Liver (tissue), 8 donors: ENCODE measurements at regions not wholly inside any gene's neighbourhood (a gene's known extent, or its start where the extent isn't known, plus 50 kb on each side); places are given as distances from the start of the nearest gene placed in this dataset.

ENCODE experiments used
- DNase-seq: peaks from one replicate; pipeline ENCODE4 v3.0.0-alpha.2; 2017; ENCODE audit warnings: low spot score
- H3K27ac ChIP-seq, 2 donors: one replicate each; pipeline ENCODE4 v1.7.0; 2013; ENCODE audit warnings: inconsistent platforms in 2 of 2, low read length in 2 of 2, control low read depth in 1 of 2, low read depth in 1 of 2, mild to moderate bottlenecking in 1 of 2
- H3K27me3 ChIP-seq, 4 donors: one replicate each; pipeline versions ENCODE4 v1.6.1 to v1.7.0; 2013; ENCODE audit warnings: low read length in 3 of 4, inconsistent platforms in 1 of 4, mild to moderate bottlenecking in 1 of 4, moderate library complexity in 1 of 4; ENCODE audit not compliant: control insufficient read depth in 4 of 4, insufficient read depth in 4 of 4
- H3K36me3 ChIP-seq, 4 donors: one replicate each; pipeline versions ENCODE4 v1.6.1 to v1.7.0; 2013; ENCODE audit warnings: low read length in 3 of 4, mild to moderate bottlenecking in 3 of 4, low read depth in 1 of 4, moderate library complexity in 1 of 4; ENCODE audit not compliant: control insufficient read depth in 4 of 4, insufficient read depth in 3 of 4
- H3K4me1 ChIP-seq, 4 donors: one replicate each; pipeline versions ENCODE4 v1.6.1 to v1.7.0; 2013; ENCODE audit warnings: low read length in 3 of 4, mild to moderate bottlenecking in 3 of 4, moderate library complexity in 1 of 4; ENCODE audit not compliant: control insufficient read depth in 4 of 4, insufficient read depth in 4 of 4
- H3K4me3 ChIP-seq, 3 donors: one replicate each; pipeline versions ENCODE4 v1.6.1 to v1.7.0; 2013; ENCODE audit warnings: low read length in 3 of 3, control low read depth in 1 of 3, low read depth in 1 of 3, mild to moderate bottlenecking in 1 of 3
- H3K9ac ChIP-seq, 2 donors: one replicate each; pipeline ENCODE4 v1.7.0; 2013; ENCODE audit warnings: low read length in 2 of 2, mild to moderate bottlenecking in 2 of 2, moderate library complexity in 2 of 2, control low read depth in 1 of 2, low read depth in 1 of 2
- H3K9me3 ChIP-seq, 4 donors: one replicate each; pipeline versions ENCODE4 v1.6.1 to v1.7.0; 2013; ENCODE audit warnings: low read length in 3 of 4; ENCODE audit not compliant: control insufficient read depth in 4 of 4
- EGR1 ChIP-seq, 2 donors: IDR thresholded peaks; 2 replicates each; pipeline ENCODE4 v1.6.1; 2016 to 2018; ENCODE audit warnings: antibody characterized with exemption in 2 of 2, low read depth in 2 of 2
- FOXA1 ChIP-seq: IDR thresholded peaks from 2 replicates; pipeline ENCODE4 v1.6.1; 2016; ENCODE audit warnings: antibody characterized with exemption
- FOXA2 ChIP-seq: IDR thresholded peaks from 2 replicates; pipeline ENCODE4 v1.6.1; 2016; ENCODE audit warnings: antibody characterized with exemption
- GABPA ChIP-seq, 2 donors: IDR thresholded peaks in 1 of 2; conservative IDR thresholded peaks in 1 of 2; 2 replicates each; pipeline ENCODE4 v1.6.1; 2016; ENCODE audit warnings: antibody characterized with exemption in 2 of 2, mild to moderate bottlenecking in 1 of 2, moderate library complexity in 1 of 2
- HNF4A ChIP-seq, 2 donors: conservative IDR thresholded peaks; 2 replicates each; pipeline ENCODE4 v1.6.1; 2016; ENCODE audit warnings: antibody characterized with exemption in 2 of 2, mild to moderate bottlenecking in 2 of 2
- JUND ChIP-seq, 2 donors: IDR thresholded peaks; 2 replicates each; pipeline ENCODE4 v1.6.1; 2016; ENCODE audit warnings: antibody characterized with exemption in 2 of 2
- MAX ChIP-seq: IDR thresholded peaks from 2 replicates; pipeline ENCODE4 v1.6.1; 2016; ENCODE audit warnings: antibody characterized with exemption
- NR2F2 ChIP-seq: IDR thresholded peaks from 2 replicates; pipeline ENCODE4 v1.6.1; 2016; ENCODE audit warnings: antibody characterized with exemption
- RAD21 ChIP-seq, 2 donors: IDR thresholded peaks; 2 replicates each; pipeline ENCODE4 v1.6.1; 2016; ENCODE audit warnings: antibody characterized with exemption in 2 of 2, mild to moderate bottlenecking in 2 of 2
- RXRA ChIP-seq, 2 donors: IDR thresholded peaks; 2 replicates each; pipeline ENCODE4 v1.6.1; 2017 to 2018; ENCODE audit warnings: antibody characterized with exemption in 2 of 2, mild to moderate bottlenecking in 1 of 2
- SP1 ChIP-seq: IDR thresholded peaks from 2 replicates; pipeline ENCODE4 v1.6.1; 2018; ENCODE audit warnings: antibody characterized with exemption, mild to moderate bottlenecking
- TAF1 ChIP-seq: conservative IDR thresholded peaks from 2 replicates; pipeline ENCODE4 v1.6.1; 2016; ENCODE audit warnings: antibody characterized with exemption, mild to moderate bottlenecking
- YY1 ChIP-seq: IDR thresholded peaks from 2 replicates; pipeline ENCODE4 v1.6.1; 2016; ENCODE audit warnings: antibody characterized with exemption, mild to moderate bottlenecking
- WGBS: extraction: QIAGEN DNeasy Blood & Tissue Kit; methylation state at CpG from one replicate; pipeline ENCODE4 v1.1.7; 2013; 5-methylcytosine and 5-hydroxymethylcytosine counted together
- TF ChIP-seq, protein P1 (sequence below): IDR thresholded peaks from 2 replicates; pipeline ENCODE4 v1.6.1; 2016; ENCODE audit warnings: antibody characterized with exemption
- TF ChIP-seq, protein P2 (sequence below): fragments of 150-350 bp; IDR thresholded peaks from 2 replicates; pipeline ENCODE4 v1.5.1; 2017; ENCODE audit warnings: improper control_type of control experiment, low read depth, low read length; ENCODE audit not compliant: missing input control
- donor health status: healthy.
- donor health status: healthy.
- donor health status: healthy.
- donor health status: healthy.
- donor health status: healthy.

DNA sequence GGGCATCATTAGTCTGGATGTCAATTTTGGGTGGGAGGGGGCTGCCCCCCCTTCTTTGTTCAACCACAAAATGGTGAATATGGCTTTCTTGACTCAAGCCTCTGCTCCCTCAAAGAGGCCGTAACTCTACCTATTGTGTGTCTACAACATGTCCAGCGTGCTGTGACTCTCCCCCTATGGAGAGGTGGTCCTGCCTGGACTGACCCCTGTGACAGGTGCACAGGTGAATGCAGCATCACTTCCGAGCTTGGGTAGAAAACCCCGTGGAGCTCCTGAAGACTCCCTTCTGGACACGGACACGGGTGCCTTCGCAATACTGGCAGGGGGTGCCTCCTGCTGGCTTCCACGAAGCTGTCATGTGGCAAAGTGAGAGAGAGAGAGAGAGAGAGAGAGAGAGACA is 397.8 kb downstream of the GALR1 start:
- Histone ChIP-seq H3K36me3 (no peaks in the 10 kb centered on the region), H3K4me3 (no peak overlapping the region), H3K27ac (no peak overlapping the region), H3K9me3 (no peaks in the 10 kb centered on the region), H3K9ac (no peak overlapping the region), H3K27me3 (no peaks in the 10 kb centered on the region), H3K4me1 (no peaks in the 10 kb centered on the region)
- DNase-seq, result no peak
- no peak for TF ChIP-seq RAD21 (IDR thresholded peaks at IDR 0.05)
- no peak for TF ChIP-seq RXRA (IDR thresholded peaks at IDR 0.05)
- no peak for TF ChIP-seq FOXA2
- no peak for TF ChIP-seq YY1
- no peak for TF ChIP-seq HNF4A (conservative IDR thresholded peaks at IDR 0.05)
- TF ChIP-seq, protein P1, sequence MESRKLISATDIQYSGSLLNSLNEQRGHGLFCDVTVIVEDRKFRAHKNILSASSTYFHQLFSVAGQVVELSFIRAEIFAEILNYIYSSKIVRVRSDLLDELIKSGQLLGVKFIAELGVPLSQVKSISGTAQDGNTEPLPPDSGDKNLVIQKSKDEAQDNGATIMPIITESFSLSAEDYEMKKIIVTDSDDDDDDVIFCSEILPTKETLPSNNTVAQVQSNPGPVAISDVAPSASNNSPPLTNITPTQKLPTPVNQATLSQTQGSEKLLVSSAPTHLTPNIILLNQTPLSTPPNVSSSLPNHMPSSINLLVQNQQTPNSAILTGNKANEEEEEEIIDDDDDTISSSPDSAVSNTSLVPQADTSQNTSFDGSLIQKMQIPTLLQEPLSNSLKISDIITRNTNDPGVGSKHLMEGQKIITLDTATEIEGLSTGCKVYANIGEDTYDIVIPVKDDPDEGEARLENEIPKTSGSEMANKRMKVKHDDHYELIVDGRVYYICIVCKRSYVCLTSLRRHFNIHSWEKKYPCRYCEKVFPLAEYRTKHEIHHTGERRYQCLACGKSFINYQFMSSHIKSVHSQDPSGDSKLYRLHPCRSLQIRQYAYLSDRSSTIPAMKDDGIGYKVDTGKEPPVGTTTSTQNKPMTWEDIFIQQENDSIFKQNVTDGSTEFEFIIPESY, result no peak
- TF ChIP-seq NR2F2, result no peak
- TF ChIP-seq GABPA (IDR thresholded peaks at IDR 0.05 in 1 of 2, conservative IDR thresholded peaks at IDR 0.05 in 1 of 2), result no peak
- TF ChIP-seq JUND (IDR thresholded peaks at IDR 0.05), result no peak
- TF ChIP-seq EGR1 (IDR thresholded peaks at IDR 0.05; ENCODE audit: low read depth in 2 of 2), result no peak
- no peak for TF ChIP-seq MAX
- TF ChIP-seq TAF1, result no peak
- 64% methylated on average over 8 of the region's 8 CpGs for WGBS

- no peaks in the 10 kb centered on the region for H3K4me1 ChIP-seq
- no peak overlapping the region for H3K4me3 ChIP-seq
- TF ChIP-seq RAD21 (IDR thresholded peaks at IDR 0.05) (no peak), SP1 (no peak), FOXA2 (no peak), JUND (IDR thresholded peaks at IDR 0.05) (no peak), EGR1 (IDR thresholded peaks at IDR 0.05; ENCODE audit: low read depth in 2 of 2) (no peak), RXRA (IDR thresholded peaks at IDR 0.05) (no peak), FOXA1 (no peak), TAF1 (no peak), YY1 (no peak), MAX (no peak), GABPA (IDR thresholded peaks at IDR 0.05 in 1 of 2, conservative IDR thresholded peaks at IDR 0.05 in 1 of 2) (no peak)
- TF ChIP-seq, protein P2, sequence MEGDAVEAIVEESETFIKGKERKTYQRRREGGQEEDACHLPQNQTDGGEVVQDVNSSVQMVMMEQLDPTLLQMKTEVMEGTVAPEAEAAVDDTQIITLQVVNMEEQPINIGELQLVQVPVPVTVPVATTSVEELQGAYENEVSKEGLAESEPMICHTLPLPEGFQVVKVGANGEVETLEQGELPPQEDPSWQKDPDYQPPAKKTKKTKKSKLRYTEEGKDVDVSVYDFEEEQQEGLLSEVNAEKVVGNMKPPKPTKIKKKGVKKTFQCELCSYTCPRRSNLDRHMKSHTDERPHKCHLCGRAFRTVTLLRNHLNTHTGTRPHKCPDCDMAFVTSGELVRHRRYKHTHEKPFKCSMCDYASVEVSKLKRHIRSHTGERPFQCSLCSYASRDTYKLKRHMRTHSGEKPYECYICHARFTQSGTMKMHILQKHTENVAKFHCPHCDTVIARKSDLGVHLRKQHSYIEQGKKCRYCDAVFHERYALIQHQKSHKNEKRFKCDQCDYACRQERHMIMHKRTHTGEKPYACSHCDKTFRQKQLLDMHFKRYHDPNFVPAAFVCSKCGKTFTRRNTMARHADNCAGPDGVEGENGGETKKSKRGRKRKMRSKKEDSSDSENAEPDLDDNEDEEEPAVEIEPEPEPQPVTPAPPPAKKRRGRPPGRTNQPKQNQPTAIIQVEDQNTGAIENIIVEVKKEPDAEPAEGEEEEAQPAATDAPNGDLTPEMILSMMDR, result no peak
- TF ChIP-seq, protein P1, result no peak
- no peaks in the 10 kb centered on the region for H3K9me3 ChIP-seq
- H3K27me3 ChIP-seq, result no peaks in the 10 kb centered on the region
- DNase-seq, result no peak
- no peaks in the 10 kb centered on the region for H3K36me3 ChIP-seq
- no peak overlapping the region for H3K9ac ChIP-seq
- 68% methylated on average over 7 of the region's 7 CpGs for WGBS
- H3K27ac ChIP-seq, result no peak overlapping the region
These were observed 398.8 kb downstream of the GALR1 start for GRCh38 chr18:77648411-77648810.
